Breast epithelium (tissue), 4 donors: ENCODE measurements at regions not wholly inside any gene's neighbourhood (a gene's known extent, or its start where the extent isn't known, plus 50 kb on each side); places are given as distances from the start of the nearest gene placed in this dataset.
"Not testable (repeated sequence)": the region's sequence is repeated elsewhere in the genome, so short reads cannot be mapped to it uniquely, and the experiment has no call there.

Source experiments
- DNase-seq, 2 donors: peaks; one replicate each; pipeline ENCODE4 v3.0.0-alpha.2; 2019; ENCODE audit warnings: low spot score in 2 of 2
- H3K27ac ChIP-seq, 2 donors: fragments of 200-600 bp; sonication (generic) in 1 of 2; one replicate each; pipeline ENCODE4 v1.5.1; 2016 to 2019; ENCODE audit warnings: mild to moderate bottlenecking in 1 of 2
- H3K27me3 ChIP-seq, 2 donors: fragments of 200-600 bp; sonication (generic) in 1 of 2; one replicate each; pipeline versions ENCODE4 v1.5.1 to v1.6.0; 2017 to 2019; ENCODE audit warnings: control low read depth in 1 of 2, mild to moderate bottlenecking in 1 of 2
- H3K36me3 ChIP-seq: fragments of 200-600 bp; one replicate; pipeline ENCODE4 v1.5.1; 2019
- H3K4me1 ChIP-seq, 2 donors: fragments of 200-600 bp; sonication (generic); one replicate each; pipeline ENCODE4 v1.5.1; 2016 to 2019; ENCODE audit warnings: control low read depth in 1 of 2
- H3K4me3 ChIP-seq, 3 donors: fragments of 200-600 bp; sonication (generic); 1 replicate in 2 of 3; 2 replicates in 1 of 3; pipeline ENCODE4 v1.5.1; 2016 to 2019; ENCODE audit warnings: mild to moderate bottlenecking in 3 of 3, moderate library complexity in 2 of 3
- H3K9me3 ChIP-seq, 2 donors: fragments of 200-600 bp; sonication (generic) in 1 of 2; one replicate each; pipeline ENCODE4 v1.5.1; 2016 to 2019; ENCODE audit warnings: control low read depth in 1 of 2
- POLR2A ChIP-seq: fragments of 450-650 bp; IDR thresholded peaks from one replicate; pipeline ENCODE4 v1.6.1; 2016; ENCODE audit warnings: antibody characterized with exemption, mild to moderate bottlenecking, moderate library complexity
- POLR2AphosphoS5 ChIP-seq, 3 donors: sonication (generic); formaldehyde crosslinking; IDR thresholded peaks; one replicate each; pipeline ENCODE4 v1.6.1; 2017; ENCODE audit warnings: antibody characterized with exemption in 3 of 3
- intact Hi-C: fragments of 100-400 bp; cut with DNase I; formaldehyde crosslinking; loops from one replicate; pipeline ENCODE4 v1.15.1; 2023; ENCODE audit warnings: low total_unique reads
- TF ChIP-seq, protein P1 (sequence below), 3 donors: fragments of 450-650 bp; IDR thresholded peaks; one replicate each; pipeline ENCODE4 v1.5.1; 2016 to 2017; ENCODE audit warnings: antibody characterized with exemption in 3 of 3, mild to moderate bottlenecking in 3 of 3, moderate library complexity in 3 of 3

DNA sequence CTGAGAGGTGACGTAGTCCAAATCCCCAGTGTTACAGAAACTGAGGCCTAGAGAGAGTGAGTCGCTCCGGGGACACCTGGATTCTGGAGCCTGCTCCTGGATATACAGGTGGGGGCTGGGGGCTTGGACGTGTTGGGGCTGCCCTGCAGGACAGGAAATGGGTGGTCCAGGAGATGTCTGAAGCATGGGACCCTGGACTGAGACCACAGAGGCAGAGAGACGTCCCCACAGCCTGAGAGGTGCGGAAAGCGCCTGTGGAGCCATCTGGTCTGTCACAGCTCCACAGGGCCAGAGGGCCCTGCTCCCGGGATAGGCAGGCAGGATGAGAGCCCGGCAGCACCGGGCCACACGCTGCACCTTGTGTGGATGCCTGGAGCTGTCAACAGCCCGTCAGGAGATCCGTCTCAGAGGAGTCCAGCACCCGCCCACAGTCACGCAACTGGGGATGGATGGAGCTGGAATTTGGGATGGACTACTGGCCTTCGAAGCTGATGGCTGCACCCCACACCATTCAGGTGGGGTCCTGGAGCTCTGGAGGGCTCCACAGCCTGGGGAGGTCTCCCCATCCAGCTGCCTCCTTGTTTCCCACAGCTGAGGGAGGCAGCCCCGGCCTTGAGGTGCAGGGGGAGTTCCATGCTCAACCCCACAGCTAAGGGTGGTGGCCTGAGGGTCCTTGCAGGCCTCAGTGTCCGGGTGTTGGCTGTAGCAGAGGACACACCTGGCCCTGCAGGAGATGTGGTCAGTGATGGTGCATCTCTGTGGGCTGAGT lies 303.0 kb downstream of the NDUFA10 start:
- DNase-seq, result peak in 1 of 2 donors; percentile 42
- Histone ChIP-seq H3K36me3 (no peaks in the 10 kb centered on the region), H3K9me3 (no peaks in the 10 kb centered on the region), H3K4me1 (peaks cover 0 to 6% of the 10 kb centered on the region in 2 donors), H3K27me3 (no peaks in the 10 kb centered on the region), H3K4me3 (no peak overlapping the region), H3K27ac (no peak overlapping the region)
- TF ChIP-seq POLR2A (no peak), POLR2AphosphoS5 (IDR thresholded peaks at IDR 0.05) (no peak)
- TF ChIP-seq, protein P1, sequence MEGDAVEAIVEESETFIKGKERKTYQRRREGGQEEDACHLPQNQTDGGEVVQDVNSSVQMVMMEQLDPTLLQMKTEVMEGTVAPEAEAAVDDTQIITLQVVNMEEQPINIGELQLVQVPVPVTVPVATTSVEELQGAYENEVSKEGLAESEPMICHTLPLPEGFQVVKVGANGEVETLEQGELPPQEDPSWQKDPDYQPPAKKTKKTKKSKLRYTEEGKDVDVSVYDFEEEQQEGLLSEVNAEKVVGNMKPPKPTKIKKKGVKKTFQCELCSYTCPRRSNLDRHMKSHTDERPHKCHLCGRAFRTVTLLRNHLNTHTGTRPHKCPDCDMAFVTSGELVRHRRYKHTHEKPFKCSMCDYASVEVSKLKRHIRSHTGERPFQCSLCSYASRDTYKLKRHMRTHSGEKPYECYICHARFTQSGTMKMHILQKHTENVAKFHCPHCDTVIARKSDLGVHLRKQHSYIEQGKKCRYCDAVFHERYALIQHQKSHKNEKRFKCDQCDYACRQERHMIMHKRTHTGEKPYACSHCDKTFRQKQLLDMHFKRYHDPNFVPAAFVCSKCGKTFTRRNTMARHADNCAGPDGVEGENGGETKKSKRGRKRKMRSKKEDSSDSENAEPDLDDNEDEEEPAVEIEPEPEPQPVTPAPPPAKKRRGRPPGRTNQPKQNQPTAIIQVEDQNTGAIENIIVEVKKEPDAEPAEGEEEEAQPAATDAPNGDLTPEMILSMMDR (IDR thresholded peaks at IDR 0.05), result no peak
- intact Hi-C loops, result no loop called here

DNA sequence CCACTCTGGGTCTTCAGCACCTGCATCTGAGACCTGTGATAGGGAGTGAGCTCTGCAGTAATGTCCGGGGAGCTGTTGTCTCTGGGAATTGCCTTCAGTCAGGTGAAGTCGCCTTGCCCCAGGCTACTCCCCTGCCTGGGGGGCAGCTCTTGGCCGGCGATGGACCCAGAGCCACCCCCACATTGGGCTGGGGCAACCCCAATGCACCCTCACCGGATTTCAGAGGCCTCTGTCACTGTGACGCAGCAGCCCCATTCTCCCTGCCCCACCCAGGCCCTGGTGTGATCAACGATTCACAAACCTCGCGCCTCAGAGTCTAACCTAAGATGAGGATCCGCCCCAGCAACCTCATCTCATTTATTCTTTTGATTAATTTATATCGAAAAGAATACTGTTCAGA lies 303.6 kb downstream of the NDUFA10 start:
- intact Hi-C loops, result no loop called here
- no peaks in the 10 kb centered on the region for H3K27me3 ChIP-seq
- no peaks in the 10 kb centered on the region for H3K9me3 ChIP-seq
- peak in 1 of 2 donors; percentile 20 for DNase-seq
- H3K27ac ChIP-seq, result no peak overlapping the region
- H3K36me3 ChIP-seq, result no peaks in the 10 kb centered on the region
- no peak overlapping the region for H3K4me3 ChIP-seq
- peaks cover 6% of the 10 kb centered on the region in 2 donors for H3K4me1 ChIP-seq
- no peak for TF ChIP-seq POLR2A
- TF ChIP-seq, protein P1 (IDR thresholded peaks at IDR 0.05), result no peak
- TF ChIP-seq POLR2AphosphoS5 (IDR thresholded peaks at IDR 0.05), result no peak

DNA sequence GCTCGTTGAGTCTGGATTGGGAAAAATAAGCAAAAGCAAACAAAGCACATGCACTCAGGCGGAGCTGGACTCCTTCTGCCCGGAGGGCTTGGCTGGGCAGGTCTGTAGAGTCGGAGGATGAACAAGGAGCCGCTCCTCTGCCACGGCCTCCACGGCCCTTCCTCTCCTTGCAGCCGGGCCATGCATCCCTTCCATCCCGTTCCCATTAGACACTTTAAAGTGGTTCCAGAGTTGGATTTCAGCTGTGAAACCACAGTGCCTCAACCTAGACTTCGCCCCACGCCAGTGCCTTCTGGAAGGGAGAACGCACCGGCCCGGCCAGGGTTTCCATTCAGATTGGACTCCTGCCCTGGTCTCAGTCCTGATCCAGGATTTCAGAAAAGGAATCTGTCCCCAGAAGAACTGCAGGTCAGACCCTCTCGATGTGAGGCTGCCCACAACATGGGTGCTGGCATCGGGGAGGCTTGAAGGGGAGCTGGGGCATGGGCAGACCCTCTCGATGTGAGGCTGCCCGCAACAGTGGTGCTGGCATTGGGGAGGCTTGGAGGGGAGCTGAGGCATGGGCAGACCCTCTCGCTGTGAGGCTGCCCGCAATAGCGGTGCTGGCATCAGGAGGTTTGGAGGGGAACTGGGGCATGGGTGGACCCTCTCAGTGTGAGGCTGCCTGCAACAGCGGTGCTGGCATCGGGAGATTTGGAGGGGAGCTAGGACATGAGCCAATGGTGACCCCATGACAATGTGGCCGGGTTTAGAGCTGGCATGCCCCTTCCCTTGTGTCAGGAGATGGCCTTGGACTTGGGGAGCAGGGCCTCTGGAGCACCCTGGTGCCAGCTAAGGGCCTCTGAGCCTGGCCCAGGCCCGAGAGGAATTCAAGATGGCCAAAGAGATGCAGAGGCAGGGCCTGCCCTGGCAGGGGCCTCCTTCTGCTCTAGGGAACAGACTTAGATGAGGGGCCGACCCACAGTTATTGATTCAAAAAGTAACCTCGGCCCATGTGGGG lies 304.5 kb downstream of the NDUFA10 start:
- DNase-seq, result peak in 1 of 2 donors; percentile 34
- peaks cover 6% of the 10 kb centered on the region in 2 donors for H3K4me1 ChIP-seq
- intact Hi-C loops, result no loop called here

DNA sequence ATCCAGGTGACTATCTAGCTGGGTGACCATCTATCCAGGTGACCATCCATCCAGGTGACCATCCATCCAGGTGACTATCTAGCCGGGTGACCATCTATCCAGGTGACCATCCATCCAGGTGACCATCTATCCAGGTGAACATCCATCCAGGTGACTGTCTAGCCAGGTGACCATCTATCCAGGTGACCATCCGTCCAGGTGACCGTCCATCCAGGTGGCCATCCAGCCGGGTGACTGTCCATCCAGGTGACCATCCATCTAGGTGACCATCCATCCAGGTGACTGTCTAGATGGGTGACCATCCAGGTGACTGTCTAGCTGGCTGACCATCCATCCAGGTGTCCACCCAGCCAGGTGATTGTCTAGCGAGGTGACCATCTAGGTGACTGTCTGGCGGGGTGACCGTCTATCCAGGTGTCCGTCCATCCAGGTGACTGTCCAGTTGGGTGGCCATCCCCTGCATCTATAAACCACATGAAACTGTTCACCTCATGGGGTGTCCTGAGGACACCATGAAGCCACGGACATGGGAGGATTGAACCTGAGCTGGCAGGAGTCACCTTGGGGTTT lies 305.3 kb downstream of the NDUFA10 start:
- H3K4me3 ChIP-seq, result no peak overlapping the region
- no peak overlapping the region for H3K27ac ChIP-seq
- H3K9me3 ChIP-seq, result no peaks in the 10 kb centered on the region
- no peaks in the 10 kb centered on the region for H3K36me3 ChIP-seq
- peaks cover 6% of the 10 kb centered on the region in 2 donors for H3K4me1 ChIP-seq
- DNase-seq, result peak in 1 of 2 donors; percentile 25
- H3K27me3 ChIP-seq, result no peaks in the 10 kb centered on the region
- intact Hi-C loops, result no loop called here
- TF ChIP-seq POLR2A (no peak), POLR2AphosphoS5 (IDR thresholded peaks at IDR 0.05) (no peak)
- TF ChIP-seq, protein P1 (IDR thresholded peaks at IDR 0.05), result no peak

More for the DNA sequence above, 304.5 kb downstream of the NDUFA10 start:
- H3K36me3 ChIP-seq, result no peaks in the 10 kb centered on the region
- no peaks in the 10 kb centered on the region for H3K27me3 ChIP-seq
- no peaks in the 10 kb centered on the region for H3K9me3 ChIP-seq
- H3K27ac ChIP-seq, result no peak overlapping the region
- H3K4me3 ChIP-seq, result no peak overlapping the region
- TF ChIP-seq POLR2A (no peak), POLR2AphosphoS5 (IDR thresholded peaks at IDR 0.05) (no peak)
- TF ChIP-seq, protein P1 (IDR thresholded peaks at IDR 0.05), result no peak

DNA sequence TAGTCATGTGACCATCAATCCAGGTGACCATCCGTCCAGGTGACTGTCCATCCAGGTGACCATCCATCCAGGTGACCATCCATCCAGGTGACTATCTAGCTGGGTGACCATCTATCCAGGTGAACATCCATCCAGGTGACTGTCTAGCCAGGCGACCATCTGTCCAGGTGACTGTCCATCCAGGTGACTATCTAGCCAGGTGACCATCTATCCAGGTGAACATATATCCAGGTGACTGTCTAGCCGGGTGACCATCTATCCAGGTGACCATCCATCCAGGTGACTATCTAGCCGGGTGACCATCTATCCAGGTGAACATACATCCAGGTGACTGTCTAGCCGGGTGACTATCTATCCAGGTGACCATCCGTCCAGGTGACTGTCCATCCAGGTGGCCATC lies 306.2 kb downstream of the NDUFA10 start:
- H3K36me3 ChIP-seq, H3K27ac ChIP-seq, H3K9me3 ChIP-seq, intact Hi-C loops, H3K4me3 ChIP-seq, H3K27me3 ChIP-seq, H3K4me1 ChIP-seq: not testable (repeated sequence)
- peak in 1 of 2 donors; percentile 46 for DNase-seq
